CD14-positive monocyte (primary cell): ENCODE measurements at regions not wholly inside any gene's neighbourhood (a gene's known extent, or its start where the extent isn't known, plus 50 kb on each side); places are given as distances from the start of the nearest gene placed in this dataset.

Source experiments
- DNase-seq, 3 donors: peaks; one replicate each; pipeline ENCODE4 v3.0.0-alpha.2; 2011 to 2022
- H2AFZ ChIP-seq: 2 replicates; pipeline ENCODE4 v1.6.0; 2012; ENCODE audit warnings: mild to moderate bottlenecking, low read depth, low read length, inconsistent platforms; ENCODE audit not compliant: insufficient read depth, poor library complexity, severe bottlenecking
- H3K27ac ChIP-seq, 2 donors: 1 replicate in 1 of 2; 2 replicates in 1 of 2; pipeline ENCODE4 v1.5.1; 2012 to 2013; ENCODE audit warnings: low read length in 2 of 2, control low read depth in 1 of 2, inconsistent platforms in 1 of 2, low read depth in 1 of 2, mild to moderate bottlenecking in 1 of 2
- H3K27me3 ChIP-seq, 2 donors: one replicate each; pipeline versions ENCODE4 v1.6.0 to v1.6.1; 2011 to 2013; ENCODE audit warnings: low read length in 2 of 2; ENCODE audit not compliant: control insufficient read depth in 2 of 2, insufficient read depth in 2 of 2
- H3K36me3 ChIP-seq, 2 donors: replicated peaks in 1 of 2; 1 replicate in 1 of 2; 2 replicates in 1 of 2; pipeline versions ENCODE4 v1.5.1 to v1.6.1; 2012 to 2013; ENCODE audit warnings: low read length in 2 of 2, control low read depth in 1 of 2, inconsistent platforms in 1 of 2, mild to moderate bottlenecking in 1 of 2; ENCODE audit not compliant: insufficient read depth in 2 of 2, control insufficient read depth in 1 of 2
- H3K4me1 ChIP-seq, 2 donors: 1 replicate in 1 of 2; 2 replicates in 1 of 2; pipeline versions ENCODE4 v1.5.1 to v1.6.1; 2012 to 2013; ENCODE audit warnings: low read length in 2 of 2, control low read depth in 1 of 2, inconsistent platforms in 1 of 2, mild to moderate bottlenecking in 1 of 2, moderate library complexity in 1 of 2; ENCODE audit not compliant: insufficient read depth in 2 of 2, control insufficient read depth in 1 of 2
- H3K4me2 ChIP-seq: replicated peaks from 2 replicates; pipeline ENCODE3; 2012; ENCODE audit warnings: low read length, moderate library complexity, mild to moderate bottlenecking; ENCODE audit not compliant: poor library complexity, severe bottlenecking; ENCODE audit errors: extremely low read depth
- H3K4me3 ChIP-seq, 3 experiments: fragments of 200-600 bp in 1 of 3; sonication (generic) in 1 of 3; replicated peaks in 1 of 3; 1 replicate in 2 of 3; 2 replicates in 1 of 3; pipeline ENCODE4 v1.5.1; 2011 to 2013; ENCODE audit warnings: low read length in 3 of 3, mild to moderate bottlenecking in 3 of 3, control low read depth in 2 of 3, low read depth in 2 of 3, inconsistent platforms in 1 of 3, moderate library complexity in 1 of 3
- H3K79me2 ChIP-seq: 2 replicates; pipeline ENCODE4 v1.6.0; 2012; ENCODE audit warnings: mild to moderate bottlenecking, control low read depth, inconsistent platforms, low read length, moderate library complexity; ENCODE audit not compliant: insufficient read depth
- H3K9ac ChIP-seq: 2 replicates; pipeline ENCODE4 v1.6.0; 2017; ENCODE audit warnings: low read length, mild to moderate bottlenecking; ENCODE audit not compliant: insufficient read depth, poor library complexity, severe bottlenecking
- H3K9me3 ChIP-seq, 2 donors: replicated peaks in 1 of 2; 1 replicate in 1 of 2; 2 replicates in 1 of 2; pipeline versions ENCODE4 v1.5.1 to v1.6.1; 2012 to 2013; ENCODE audit warnings: low read length in 2 of 2, control low read depth in 1 of 2; ENCODE audit not compliant: control insufficient read depth in 1 of 2, insufficient read depth in 1 of 2
- H4K20me1 ChIP-seq: 2 replicates; pipeline ENCODE4 v1.6.0; 2012; ENCODE audit warnings: mild to moderate bottlenecking, low read length, control low read depth, moderate library complexity; ENCODE audit not compliant: insufficient read depth
- H3K27ac Mint-ChIP-seq, 7 donors: one replicate each; pipeline ENCODE4 v1.8.0; 2020; ENCODE audit warnings: mild to moderate bottlenecking in 7 of 7, mixed read lengths in 7 of 7, moderate library complexity in 6 of 7, inconsistent platforms in 2 of 7
- H3K27me3 Mint-ChIP-seq, 3 donors: one replicate each; pipeline ENCODE4 v1.8.0; 2021 to 2022; ENCODE audit warnings: low read depth in 3 of 3, mild to moderate bottlenecking in 3 of 3, mixed read lengths in 3 of 3, moderate library complexity in 3 of 3, inconsistent platforms in 1 of 3
- H3K36me3 Mint-ChIP-seq, 2 donors: one replicate each; pipeline ENCODE4 v1.8.0; 2020; ENCODE audit warnings: mixed read lengths in 2 of 2, inconsistent platforms in 1 of 2, mild to moderate bottlenecking in 1 of 2
- H3K4me1 Mint-ChIP-seq: one replicate; pipeline ENCODE4 v1.8.0; 2020; ENCODE audit warnings: mild to moderate bottlenecking, mixed read lengths
- H3K4me3 Mint-ChIP-seq, 2 donors: one replicate each; pipeline ENCODE4 v1.8.0; 2020; ENCODE audit warnings: mild to moderate bottlenecking in 2 of 2, mixed read lengths in 2 of 2, moderate library complexity in 1 of 2
- H3K9me3 Mint-ChIP-seq, 7 donors: one replicate each; pipeline ENCODE4 v1.8.0; 2020 to 2022; ENCODE audit warnings: mixed read lengths in 7 of 7, mild to moderate bottlenecking in 6 of 7, moderate library complexity in 6 of 7, inconsistent platforms in 2 of 7
- CTCF ChIP-seq: fragments of 200-600 bp; IDR thresholded peaks from one replicate; pipeline ENCODE4 v1.8.0; 2022; ENCODE audit warnings: antibody characterized with exemption, mild to moderate bottlenecking
- WGBS: methylation state at CpG from one replicate; pipeline ENCODE4 v1.1.5; 2013; ENCODE audit warnings: missing lambda C conversion rate; ENCODE audit not compliant: insufficient coverage; 5-methylcytosine and 5-hydroxymethylcytosine counted together
- intact Hi-C, 2 donors: fragments of 100-400 bp; cut with micrococcal nuclease; formaldehyde crosslinking; loops; one replicate each; pipeline versions ENCODE4 v1.15.0 to v1.15.1; 2023

GRCh38 chr14:28157289-28157869, 609.2 kb upstream of the FOXG1 start:
- Histone ChIP-seq H3K4me3 (no peak overlapping the region), H3K27ac (no peak overlapping the region), H3K27me3 (no peaks in the 10 kb centered on the region), H4K20me1 (no peaks in the 10 kb centered on the region), H3K36me3 (no peaks in the 10 kb centered on the region), H3K9ac (no peak overlapping the region), H2AFZ (no peak overlapping the region), H3K4me2 (no peak overlapping the region), H3K4me1 (no peaks in the 10 kb centered on the region), H3K9me3 (peaks cover 0 to 8% of the 10 kb centered on the region in 2 donors), H3K79me2 (no peaks in the 10 kb centered on the region)
- WGBS: 89% methylated on average over 14 of the region's 14 CpGs
- no peak overlapping the region for H3K27ac Mint-ChIP-seq
- peaks cover 0 to 1% (median 0%) of the 10 kb centered on the region in 3 donors for H3K27me3 Mint-ChIP-seq
- H3K4me1 Mint-ChIP-seq: no peaks in the 10 kb centered on the region
- H3K4me3 Mint-ChIP-seq: no peak overlapping the region
- TF ChIP-seq CTCF: no peak
- DNase-seq: peak in 1 of 3 donors; percentile 2
- H3K36me3 Mint-ChIP-seq: no peaks in the 10 kb centered on the region
- peaks cover 0 to 5% (median 0%) of the 10 kb centered on the region in 7 donors for H3K9me3 Mint-ChIP-seq
- intact Hi-C loops: no loop called here

- Mint-ChIP-seq H3K4me3 (no peak overlapping the region), H3K36me3 (no peaks in the 10 kb centered on the region), H3K4me1 (no peaks in the 10 kb centered on the region), H3K27ac (no peak overlapping the region), H3K9me3 (peaks cover 0 to 5% (median 0%) of the 10 kb centered on the region in 7 donors), H3K27me3 (peaks cover 0 to 1% (median 0%) of the 10 kb centered on the region in 3 donors)
- WGBS: 91% methylated on average over 26 of the region's 26 CpGs
- Histone ChIP-seq H3K27ac (no peak overlapping the region), H3K4me2 (no peak overlapping the region), H3K9ac (no peak overlapping the region), H3K4me1 (no peaks in the 10 kb centered on the region), H3K36me3 (no peaks in the 10 kb centered on the region), H3K27me3 (no peaks in the 10 kb centered on the region), H3K4me3 (no peak overlapping the region), H3K9me3 (peaks cover 0 to 8% of the 10 kb centered on the region in 2 donors), H2AFZ (no peak overlapping the region), H3K79me2 (no peaks in the 10 kb centered on the region), H4K20me1 (no peaks in the 10 kb centered on the region)
- peak in 1 of 3 donors; percentile 3 for DNase-seq
- intact Hi-C loops: no loop called here
- no peak for TF ChIP-seq CTCF
Measured at GRCh38 chr14:28157887-28158791, 608.4 kb upstream of the FOXG1 start.
